Fibroblast of skin of right biceps (primary cell): ENCODE measurements at regions not wholly inside any gene's neighbourhood (a gene's known extent, or its start where the extent isn't known, plus 50 kb on each side); places are given as distances from the start of the nearest gene placed in this dataset.

Experiments used
- DNase-seq: peaks from one replicate; pipeline ENCODE4 v3.0.0-alpha.2; 2013

DNA sequence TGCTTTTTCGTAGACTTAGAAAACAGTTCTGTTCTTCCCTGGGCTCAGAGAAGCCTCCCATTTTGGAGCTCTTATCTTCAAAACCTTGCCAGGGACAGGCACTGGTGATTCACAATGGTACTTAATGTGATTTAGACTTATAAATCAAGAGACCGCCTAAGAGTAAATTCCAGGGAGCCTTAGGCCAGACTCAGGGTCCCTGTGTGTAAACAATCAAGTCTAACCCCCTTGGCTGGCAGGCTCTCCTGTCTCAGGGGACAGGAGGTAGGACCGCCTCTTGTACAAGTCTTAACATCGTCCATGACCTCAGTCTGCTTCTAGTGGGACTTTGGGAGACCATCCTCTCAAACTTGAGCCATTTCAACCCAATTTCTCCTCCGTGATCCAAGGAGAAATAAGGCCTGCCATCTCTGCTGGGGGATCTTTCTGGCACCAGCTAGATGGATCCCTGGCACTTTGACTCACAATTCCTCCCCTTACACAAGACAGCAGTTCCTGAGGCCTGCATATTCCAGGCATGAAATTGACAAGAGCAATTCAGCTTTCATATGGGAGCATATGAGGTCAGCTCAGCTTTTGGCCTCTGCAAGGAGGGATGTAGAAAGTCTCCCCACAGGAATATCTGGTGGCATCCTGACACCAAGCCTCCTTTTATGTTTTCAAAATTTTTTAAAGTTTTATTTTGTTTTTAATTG is 487.0 kb downstream of the TNS1 start:
- no peak for DNase-seq

DNA sequence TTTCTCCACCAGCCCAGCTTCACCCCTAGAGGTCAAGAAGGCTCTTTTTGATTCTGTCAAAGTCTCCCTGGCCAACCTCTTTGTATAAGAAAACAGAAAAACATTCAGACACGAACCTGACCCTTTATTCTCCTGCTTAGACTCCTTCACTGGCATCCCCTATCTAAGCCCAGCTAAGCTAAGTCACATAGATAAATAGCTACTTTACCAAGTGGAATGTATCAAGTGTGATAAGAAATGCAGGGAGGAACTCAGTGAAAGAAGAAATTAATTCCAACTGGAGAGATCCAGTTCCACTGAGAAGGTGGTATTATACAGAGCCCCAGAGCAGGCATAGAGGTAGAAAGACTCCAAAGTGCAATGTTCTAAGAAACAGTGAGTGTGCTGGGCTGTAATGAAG is 489.5 kb downstream of the TNS1 start:
- no peak for DNase-seq

DNA sequence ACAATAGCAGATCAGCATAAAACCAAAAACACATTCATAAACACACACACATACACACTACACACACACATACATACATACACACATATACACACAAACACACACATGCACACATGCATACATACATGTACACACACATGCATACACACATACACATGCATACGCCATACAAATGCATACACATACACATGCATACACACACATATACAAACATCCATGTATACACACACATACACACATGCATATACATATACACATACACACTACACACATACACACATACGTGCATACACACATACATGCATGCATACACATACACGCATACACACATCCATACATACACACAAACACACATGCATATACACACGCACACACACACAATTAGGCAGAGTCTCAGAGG is 490.1 kb downstream of the TNS1 start:
- DNase-seq: no peak

DNA sequence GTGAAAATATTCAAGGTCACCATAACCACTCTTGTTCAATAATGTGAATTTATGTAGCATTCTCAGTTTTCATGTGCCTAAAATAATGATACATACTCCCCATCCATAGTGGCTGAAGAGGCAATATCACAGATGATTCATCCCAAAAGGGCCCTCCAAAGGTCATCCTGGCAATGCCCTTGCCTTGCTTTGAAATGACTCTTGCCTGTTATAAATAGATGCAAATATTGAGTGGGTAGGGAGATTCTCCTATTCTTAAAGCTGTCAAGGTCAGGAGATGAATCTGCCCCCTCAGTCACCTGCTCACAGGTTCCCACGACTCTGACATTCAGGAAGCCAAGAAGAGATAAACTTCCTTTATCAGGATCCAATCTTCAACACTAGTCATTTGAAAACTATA is 490.5 kb downstream of the TNS1 start:
- DNase-seq: no peak

DNA sequence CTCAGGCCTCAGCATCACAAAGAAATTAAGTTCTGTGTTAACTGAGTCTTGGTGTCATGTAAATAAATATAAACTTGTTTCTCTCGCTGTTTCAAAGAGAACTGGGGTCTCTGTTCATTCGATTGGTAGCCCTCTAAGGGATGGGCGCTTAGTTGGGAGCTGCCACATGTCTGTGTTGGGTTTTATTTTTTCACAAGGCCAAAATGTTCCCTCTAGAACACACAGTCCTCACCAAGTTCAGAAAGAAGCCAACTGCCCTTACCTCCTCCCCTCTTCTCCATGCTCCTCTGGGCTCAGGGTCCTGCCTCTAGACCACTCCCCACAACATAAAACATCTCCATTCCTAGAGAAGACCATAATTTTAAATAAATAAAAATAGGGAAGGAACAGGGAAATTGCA is 490.9 kb downstream of the TNS1 start:
- no peak for DNase-seq

DNA sequence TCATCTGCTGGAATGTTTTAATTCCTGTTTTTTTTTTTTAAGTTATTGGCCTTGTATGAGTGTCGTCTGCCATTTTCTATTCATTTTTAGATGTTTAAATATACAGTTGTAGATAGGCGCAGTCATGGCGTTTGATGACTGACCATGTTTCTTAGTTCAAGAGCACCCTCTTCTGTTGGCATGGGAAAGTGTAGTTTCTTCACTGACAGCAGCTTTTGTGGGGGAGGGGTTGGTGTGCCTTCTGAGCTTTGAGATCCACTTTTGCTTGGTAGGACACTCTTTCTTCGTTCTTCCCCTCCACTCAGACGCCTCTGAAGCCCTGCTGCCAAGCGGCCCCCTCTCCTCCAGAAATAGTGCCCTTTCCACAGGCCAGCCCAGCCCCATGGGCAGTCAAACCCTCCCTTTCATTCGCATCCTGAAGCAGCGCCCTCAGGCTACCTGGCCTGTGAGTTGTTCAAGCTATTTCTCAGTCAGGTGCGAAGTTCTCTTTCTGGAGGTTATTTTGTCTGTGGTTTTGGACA is 492.0 kb downstream of the TNS1 start:
- peak; percentile 86 for DNase-seq

DNA sequence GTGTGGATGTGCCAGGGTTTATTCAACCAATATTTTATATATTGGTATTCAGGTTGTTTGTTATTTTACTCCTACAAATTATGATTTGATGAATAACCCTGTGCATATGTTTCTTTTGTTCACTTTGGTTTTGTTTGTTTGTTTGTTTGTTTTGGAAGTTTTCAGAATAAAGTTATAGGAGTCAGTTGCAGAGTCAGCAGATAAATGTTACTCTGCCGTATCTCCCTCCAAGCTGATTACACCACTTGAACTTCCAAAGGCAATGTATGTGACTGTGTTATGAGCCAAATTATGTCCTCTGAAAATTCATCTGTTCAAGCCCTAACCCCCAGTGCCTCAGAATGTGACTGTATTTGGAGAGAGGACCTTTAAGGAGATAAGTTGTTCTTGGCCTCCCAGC is 497.5 kb downstream of the TNS1 start:
- no peak for DNase-seq

DNA sequence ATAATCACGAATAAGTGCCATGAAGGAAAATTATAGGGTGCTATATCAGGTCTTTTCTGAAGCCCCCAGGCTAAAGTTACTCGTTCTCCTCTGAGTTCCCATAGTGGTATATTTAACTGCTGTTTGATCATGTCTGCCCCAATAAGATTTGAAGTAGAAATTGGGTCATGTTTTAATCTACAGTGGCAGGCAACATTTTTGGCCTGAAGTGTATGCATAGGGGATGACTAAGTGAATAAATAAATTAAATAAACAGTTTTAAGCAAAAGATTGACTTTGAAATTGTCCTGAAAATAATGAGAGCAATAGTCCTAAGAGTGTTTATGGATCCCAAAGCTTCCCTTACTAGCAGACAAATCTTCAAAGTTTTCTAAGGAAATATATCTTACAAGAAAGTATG is 500.9 kb downstream of the TNS1 start:
- DNase-seq: no peak

DNA sequence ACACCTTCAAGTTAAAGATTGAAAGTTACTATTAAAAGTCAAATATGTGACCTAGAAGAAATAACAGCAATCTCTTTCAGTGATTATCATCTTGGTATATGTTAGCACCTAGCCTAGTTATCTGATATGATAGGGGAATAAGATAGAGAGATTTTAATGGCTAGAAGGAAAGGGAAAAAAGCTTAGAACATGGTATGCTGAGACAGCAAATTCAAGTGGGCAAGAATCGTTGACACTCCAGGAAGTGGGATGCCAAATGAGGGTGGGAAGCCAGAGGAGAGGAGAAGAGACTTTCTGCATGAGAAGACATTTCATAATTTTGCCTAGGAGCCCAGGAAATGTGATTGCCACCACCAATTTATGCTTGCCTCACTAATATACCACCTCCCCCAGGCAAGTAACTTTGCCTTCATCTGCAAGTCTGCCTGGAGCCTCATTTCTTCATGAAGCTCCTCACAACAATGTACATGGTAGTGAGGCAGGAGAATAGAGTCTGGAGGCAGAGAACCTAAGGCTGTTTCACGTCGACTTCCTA is 504.9 kb downstream of the TNS1 start:
- DNase-seq: no peak

DNA sequence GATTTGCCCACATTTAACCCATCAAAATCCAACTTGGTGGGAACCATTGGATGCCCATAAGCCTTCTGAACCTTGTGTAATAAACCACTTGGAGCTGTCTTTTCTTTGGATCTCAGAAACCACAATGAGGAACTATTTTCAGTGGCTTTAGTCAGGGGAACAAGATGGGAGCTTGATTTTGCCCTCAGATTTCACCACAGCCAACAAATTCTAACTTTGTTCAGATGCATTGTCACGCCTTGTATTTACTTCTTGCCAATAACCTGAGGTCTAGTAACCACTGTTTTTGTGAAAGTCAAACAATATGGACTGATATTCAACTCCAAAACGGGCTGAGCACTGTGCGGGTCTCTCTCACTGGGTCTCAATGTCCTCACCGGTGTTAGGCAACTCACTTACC is 508.2 kb downstream of the TNS1 start:
- no peak for DNase-seq

DNA sequence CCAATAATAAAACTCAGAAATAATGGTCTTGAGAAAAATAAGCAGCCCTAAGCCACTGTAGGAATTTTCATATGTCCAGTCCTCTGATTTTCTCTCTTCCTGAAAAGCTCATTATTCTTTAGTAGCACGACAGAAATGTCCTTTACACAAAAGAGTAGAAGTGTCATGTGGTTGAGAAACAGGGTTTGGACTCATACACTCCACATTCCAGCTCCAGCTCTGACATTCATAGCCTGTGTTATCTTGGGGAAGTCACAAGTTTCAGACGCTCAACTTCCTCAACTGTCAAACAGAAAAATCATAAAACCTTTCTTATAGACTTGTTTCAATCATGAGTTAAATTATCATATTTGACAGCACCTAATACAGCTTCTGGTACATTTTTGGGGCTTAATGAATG is 511.5 kb downstream of the TNS1 start:
- DNase-seq: no peak

DNA sequence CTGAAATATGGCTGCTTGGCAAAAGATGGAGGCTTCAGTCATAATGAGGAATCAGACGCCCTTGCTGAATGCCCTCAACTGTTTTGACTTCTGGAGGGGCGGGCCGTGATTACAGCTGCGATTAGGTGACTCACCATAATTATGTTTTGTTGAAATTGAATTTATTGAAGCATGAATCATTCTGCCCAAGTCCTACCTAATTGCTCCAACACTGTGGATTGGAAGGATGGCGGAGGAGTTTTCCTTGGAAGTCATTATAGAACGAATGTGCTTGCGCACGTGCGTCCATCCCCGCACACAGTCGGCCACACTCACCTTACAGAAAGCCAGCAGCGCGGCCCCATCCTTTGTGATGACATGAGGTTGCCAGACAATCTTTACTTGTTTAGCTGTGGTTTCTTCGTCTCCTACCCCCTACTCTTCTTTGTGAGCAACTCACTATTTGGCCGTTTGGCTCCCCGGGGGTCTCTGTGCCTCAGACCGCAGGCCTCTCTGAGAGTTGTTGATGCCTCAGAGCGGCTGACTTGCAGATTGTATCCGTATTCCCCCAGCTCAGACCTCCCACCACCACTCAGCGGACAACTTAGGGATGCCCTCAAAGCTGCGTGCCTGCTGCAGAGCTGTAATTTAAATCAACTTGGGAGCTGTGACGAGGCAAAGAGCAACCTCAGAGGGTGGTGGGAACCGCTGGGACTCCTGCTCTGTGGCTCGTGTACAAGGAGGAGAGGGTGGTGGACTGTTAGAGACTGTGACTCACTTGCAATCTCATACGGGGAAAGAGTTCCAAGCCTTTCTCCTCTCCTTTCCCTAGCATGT is 513.4 kb downstream of the TNS1 start:
- peak; percentile 77 for DNase-seq

DNA sequence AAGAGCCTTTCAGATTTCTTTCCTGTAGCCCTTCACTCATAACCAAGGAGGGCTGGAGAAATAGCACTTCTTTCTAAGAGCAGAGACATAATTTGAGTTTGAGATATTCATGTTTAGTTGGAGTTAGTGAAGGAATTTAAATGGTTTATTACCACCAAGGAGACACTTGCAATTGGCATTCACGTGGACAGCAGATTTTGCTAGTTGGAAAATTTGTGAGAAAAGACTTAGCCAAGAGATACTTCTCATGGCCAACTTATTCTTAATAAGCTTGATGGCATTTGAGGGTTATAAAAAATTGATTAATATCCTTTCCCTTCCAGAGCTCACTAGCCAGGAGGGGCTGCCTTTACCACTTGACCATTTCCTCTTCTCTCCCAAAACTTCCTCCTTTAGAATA is 518.7 kb downstream of the TNS1 start:
- DNase-seq: no peak

DNA sequence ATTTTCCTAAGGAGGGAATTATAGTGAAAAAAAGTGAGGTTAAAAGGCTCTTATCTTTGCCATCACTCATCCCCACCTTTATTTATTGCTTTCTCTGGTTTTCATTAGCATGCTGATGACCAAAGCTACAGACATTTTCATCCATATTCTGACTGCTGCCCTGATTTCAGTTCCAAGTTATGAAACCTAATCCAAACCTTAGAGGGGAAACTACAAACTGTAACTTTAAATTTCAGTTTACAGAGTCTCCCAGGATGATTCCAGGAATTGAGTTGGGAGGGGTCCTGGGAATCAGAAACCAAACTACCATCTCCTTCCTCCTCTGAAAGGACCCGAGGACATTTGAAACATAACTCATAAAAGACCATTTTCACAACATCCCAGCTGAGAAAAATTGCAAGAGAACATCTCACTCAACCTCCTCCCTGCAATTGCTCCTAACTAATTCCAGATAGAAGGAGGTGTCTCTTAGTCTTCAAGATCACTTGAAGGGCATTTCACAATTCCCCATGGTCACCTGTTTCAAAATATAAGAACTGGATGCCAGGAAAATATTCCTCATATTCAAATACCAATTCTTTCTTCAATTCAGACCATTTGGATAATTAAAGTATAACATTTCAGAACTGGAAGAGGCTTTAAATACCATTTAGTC is 520.6 kb downstream of the TNS1 start:
- DNase-seq: peak; percentile 29

DNA sequence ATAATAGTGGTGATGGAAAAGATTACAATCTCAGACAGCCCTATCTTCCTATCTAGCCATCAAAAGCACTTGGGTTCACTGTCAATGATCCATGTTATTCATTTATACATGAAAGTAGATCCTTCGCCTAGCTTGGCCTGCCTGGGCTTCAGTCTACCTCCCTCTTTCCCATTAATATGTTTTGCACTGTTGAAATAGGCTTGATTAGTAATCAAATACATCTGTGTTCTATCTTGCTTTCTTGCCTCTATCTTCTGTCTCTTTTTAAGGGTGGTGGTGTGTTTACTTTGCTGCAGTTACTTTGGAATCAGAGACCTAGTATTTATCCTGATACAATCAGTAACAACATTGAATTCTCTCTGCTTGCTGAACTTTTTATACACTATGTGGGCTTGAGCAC is 521.2 kb downstream of the TNS1 start:
- DNase-seq: no peak

DNA sequence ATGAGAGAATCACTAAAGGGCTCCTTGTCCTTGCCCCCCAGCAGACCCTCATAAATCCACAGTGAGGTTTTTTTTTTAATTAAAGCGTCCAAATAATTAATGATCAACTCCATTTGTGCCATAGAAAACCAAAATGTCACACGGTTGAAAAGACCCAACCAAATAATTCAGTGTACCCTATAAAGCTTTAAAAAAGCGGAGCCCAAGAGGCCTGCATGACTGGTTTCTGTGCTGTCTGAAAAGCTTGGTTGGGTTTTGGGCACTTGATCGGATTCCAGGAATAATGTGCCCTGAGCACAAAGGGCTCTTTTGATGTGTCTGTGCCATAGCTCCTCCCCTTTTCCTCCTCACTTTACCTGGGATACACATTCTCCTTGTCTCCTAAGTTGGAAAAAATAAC is 523.2 kb downstream of the TNS1 start:
- DNase-seq: no peak

DNA sequence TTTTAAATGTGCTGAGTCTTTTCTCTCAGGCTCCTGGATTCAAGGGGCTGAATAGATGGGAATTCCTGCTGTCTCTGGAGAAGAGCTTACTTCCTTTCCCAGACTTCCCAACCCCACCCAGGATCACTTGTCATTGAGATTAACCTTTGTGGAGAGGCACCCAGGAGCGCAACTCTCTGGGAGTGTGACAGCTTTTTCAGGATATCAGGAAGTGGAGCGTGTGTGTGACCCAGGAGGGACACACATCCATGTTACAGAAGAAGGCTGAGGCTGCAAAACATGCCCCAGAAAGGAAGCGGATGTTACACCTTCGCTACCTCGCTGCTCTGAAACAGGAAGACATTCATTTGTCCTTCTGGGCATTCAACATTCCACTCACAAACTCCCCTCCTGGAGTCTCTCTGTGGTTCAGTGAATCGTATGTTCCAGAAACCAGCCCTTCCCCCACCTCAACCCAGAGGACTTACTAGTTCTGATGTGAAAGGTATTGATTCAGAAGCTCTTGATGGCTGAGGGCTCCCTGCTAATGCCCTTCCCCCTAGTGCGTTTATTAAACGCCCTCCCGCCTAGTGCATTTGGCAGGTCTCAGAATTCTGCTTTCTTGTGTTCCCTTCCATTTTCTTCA is 523.9 kb downstream of the TNS1 start:
- DNase-seq: no peak

DNA sequence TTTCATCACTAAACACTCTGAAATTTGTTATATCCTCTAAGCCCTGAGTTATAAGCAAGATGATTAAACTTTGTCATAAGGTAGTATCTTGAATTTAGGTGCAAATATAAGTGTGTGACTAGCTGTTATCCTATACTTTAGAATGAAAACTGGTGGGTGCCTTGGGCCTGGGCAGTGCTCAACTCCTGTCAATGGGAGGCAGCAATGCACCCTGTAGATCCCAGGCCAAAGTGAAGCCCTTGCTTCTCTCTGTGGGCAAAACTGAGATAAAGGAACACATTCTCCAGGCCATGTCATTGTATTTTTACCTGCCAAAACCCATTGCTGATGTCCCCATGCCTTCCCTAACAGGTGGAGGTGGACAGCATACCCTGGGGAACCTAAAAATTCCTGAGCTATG is 525.2 kb downstream of the TNS1 start:
- DNase-seq: no peak

DNA sequence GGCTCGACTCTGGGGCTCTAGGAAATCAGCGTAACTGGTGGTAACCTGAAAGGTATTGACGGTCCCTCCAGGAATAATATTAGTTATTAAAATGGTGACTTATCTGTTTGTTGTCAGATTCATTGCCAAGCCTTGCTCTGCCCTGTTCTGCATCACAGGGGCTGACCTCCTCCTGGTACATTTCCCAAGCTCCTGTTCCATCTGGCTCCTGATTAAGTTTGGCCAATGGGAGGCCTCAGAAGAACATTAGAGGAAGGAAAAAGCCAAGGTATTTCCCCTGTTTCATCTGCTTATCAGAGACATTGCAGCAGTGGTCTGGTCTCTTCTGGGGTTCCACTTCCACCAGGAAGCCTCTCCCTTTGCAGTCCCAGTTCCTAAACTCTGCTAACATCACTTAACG is 527.0 kb downstream of the TNS1 start:
- no peak for DNase-seq

DNA sequence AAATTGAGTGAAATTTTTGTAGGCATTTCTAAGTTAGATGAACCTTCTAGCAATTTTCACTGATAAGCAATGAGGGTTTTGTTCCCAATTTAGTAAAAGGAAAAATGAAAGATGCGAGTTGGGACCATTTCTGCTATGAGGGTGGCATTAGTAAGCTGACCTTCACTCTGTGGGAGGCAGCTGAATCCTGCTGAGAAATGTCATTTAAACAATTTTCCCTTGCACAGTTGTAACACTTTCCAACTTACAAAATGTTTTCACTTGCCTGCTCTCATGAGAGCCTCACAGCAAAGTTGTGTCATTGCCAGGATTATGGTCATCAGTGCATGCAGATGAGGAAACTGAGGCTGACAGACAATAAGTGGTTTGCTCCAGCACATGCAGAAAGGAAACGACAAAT is 527.7 kb downstream of the TNS1 start:
- DNase-seq: no peak

DNA sequence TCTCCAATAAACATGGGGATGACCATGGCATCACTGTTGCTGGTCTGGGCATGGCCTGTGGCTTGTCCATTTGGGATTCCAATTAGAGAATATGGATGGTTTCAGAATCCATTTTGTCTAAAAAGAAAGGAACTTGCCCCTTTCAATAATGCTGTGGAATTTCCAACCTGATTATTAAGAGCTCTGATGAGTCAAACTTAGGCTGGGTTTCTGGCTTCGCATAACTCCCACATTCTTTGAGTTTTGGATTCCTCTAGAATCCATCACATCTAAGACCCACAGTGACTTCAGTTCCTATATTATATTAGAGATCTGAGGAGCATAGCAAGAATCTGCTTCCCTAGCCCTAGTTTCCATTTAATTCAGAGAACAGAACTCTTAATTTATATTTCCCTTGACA is 531.5 kb downstream of the TNS1 start:
- peak; percentile 88 for DNase-seq

DNA sequence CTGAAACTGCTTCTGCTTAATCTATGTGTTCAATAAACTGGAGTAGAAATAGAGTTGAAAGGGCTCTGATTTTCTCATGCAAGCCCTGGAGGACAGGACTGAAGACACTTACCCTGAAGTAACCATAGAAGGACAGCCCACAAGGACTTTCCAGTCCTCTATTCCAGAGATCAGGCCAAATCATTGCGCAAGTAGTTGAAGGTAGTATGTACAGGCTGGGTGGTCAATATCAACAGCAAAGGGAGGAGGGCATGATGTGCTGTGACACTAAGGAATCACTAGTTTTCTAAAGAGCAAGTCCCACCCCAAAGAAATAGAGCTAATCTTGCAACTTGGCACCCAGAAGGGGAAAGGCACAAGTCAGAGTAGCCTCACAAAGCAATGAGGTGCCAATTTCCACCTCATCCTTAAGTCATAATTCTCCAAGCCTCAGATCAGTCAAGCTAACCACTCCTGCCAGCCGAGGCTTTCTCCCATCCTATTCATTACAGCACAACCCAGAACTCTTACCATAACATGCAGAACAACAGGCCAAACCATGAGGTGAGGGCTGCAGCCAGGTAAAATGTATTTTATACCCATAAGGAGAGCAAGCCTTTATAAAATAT is 533.5 kb downstream of the TNS1 start:
- no peak for DNase-seq
